ENCODE measurements at regions not wholly inside any gene's neighbourhood (a gene's known extent, or its start where the extent isn't known, plus 50 kb on each side); places are given as distances from the start of the nearest gene placed in this dataset.

GRCh38 chr16:61323456-61323855 is 712.8 kb downstream of the CDH8 start:
- no peak for DNase-seq (ENCODE audit: low read depth in 2 of 2)

- DNase-seq (ENCODE audit: low read depth in 2 of 2): no peak
These were observed 715.4 kb downstream of the CDH8 start for GRCh38 chr16:61320791-61321190.

GRCh38 chr16:61313931-61314330 is 722.3 kb downstream of the CDH8 start:
- DNase-seq (ENCODE audit: low read depth in 2 of 2): no peak

- no peak for DNase-seq (ENCODE audit: low read depth in 2 of 2)
These were observed 726.9 kb downstream of the CDH8 start for GRCh38 chr16:61309386-61309785.

GRCh38 chr16:61306204-61306603 is 730.0 kb downstream of the CDH8 start:
- DNase-seq (ENCODE audit: low read depth in 2 of 2): no peak

GRCh38 chr16:61296814-61297213 is 739.4 kb downstream of the CDH8 start:
- DNase-seq (ENCODE audit: low read depth in 2 of 2): no peak

- DNase-seq (ENCODE audit: low read depth in 2 of 2): no peak
These were observed 739.9 kb downstream of the CDH8 start for GRCh38 chr16:61296305-61296704.

- DNase-seq (ENCODE audit: low read depth in 2 of 2): no peak
These were observed 740.9 kb downstream of the CDH8 start for GRCh38 chr16:61295311-61295710.

- DNase-seq (ENCODE audit: low read depth in 2 of 2): no peak
These were observed 747.1 kb downstream of the CDH8 start for GRCh38 chr16:61289141-61289540.

- DNase-seq (ENCODE audit: low read depth in 2 of 2): no peak
These were observed 758.4 kb downstream of the CDH8 start for GRCh38 chr16:61277849-61278248.

GRCh38 chr16:61274211-61274610 is 762.0 kb downstream of the CDH8 start:
- DNase-seq (ENCODE audit: low read depth in 2 of 2): no peak

GRCh38 chr16:61270726-61271125 is 765.5 kb downstream of the CDH8 start:
- no peak for DNase-seq (ENCODE audit: low read depth in 2 of 2)

GRCh38 chr16:61263400-61263799 is 772.8 kb downstream of the CDH8 start:
- DNase-seq (ENCODE audit: low read depth in 2 of 2): no peak

GRCh38 chr16:61261315-61261714 is 774.9 kb downstream of the CDH8 start:
- DNase-seq (ENCODE audit: low read depth in 2 of 2): no peak

- no peak for DNase-seq (ENCODE audit: low read depth in 2 of 2)
These were observed 789.6 kb downstream of the CDH8 start for GRCh38 chr16:61246592-61246991.

GRCh38 chr16:61243954-61244353 is 792.3 kb downstream of the CDH8 start:
- no peak for DNase-seq (ENCODE audit: low read depth in 2 of 2)

GRCh38 chr16:61237884-61238485 is 798.3 kb downstream of the CDH8 start:
- DNase-seq (ENCODE audit: low read depth in 2 of 2): no peak

- no peak for DNase-seq (ENCODE audit: low read depth in 2 of 2)
These were observed 802.5 kb downstream of the CDH8 start for GRCh38 chr16:61233713-61234112.

GRCh38 chr16:61228371-61228770 is 807.9 kb downstream of the CDH8 start:
- DNase-seq (ENCODE audit: low read depth in 2 of 2): no peak

GRCh38 chr16:61215605-61216004 is 820.6 kb downstream of the CDH8 start:
- DNase-seq (ENCODE audit: low read depth in 2 of 2): no peak

GRCh38 chr16:61214780-61215179 is 821.5 kb downstream of the CDH8 start:
- DNase-seq (ENCODE audit: low read depth in 2 of 2): no peak

- no peak for DNase-seq (ENCODE audit: low read depth in 2 of 2)
These were observed 826.2 kb downstream of the CDH8 start for GRCh38 chr16:61210076-61210475.

GRCh38 chr16:61195006-61195405 is 841.2 kb downstream of the CDH8 start:
- DNase-seq (ENCODE audit: low read depth in 2 of 2): no peak

GRCh38 chr16:61194573-61194972 is 841.7 kb downstream of the CDH8 start:
- no peak for DNase-seq (ENCODE audit: low read depth in 2 of 2)
